Right lobe of liver (tissue), 6 donors: ENCODE measurements at regions not wholly inside any gene's neighbourhood (a gene's known extent, or its start where the extent isn't known, plus 50 kb on each side); places are given as distances from the start of the nearest gene placed in this dataset.

ENCODE experiments used
- ATAC-seq, 4 donors: fragments of 200-7000 bp; cut with Tn5 transposase; one replicate each; pipeline ENCODE4 v1.9.1; 2020; ENCODE audit warnings: mild to moderate bottlenecking in 4 of 4, moderate library complexity in 4 of 4
- DNase-seq, 3 donors: peaks; one replicate each; pipeline ENCODE4 v3.0.0-alpha.2; 2020
- H3K27ac ChIP-seq, 3 donors: fragments of 200-600 bp; one replicate each; pipeline ENCODE4 v1.8.0; 2022
- H3K27me3 ChIP-seq, 2 donors: fragments of 200-600 bp; one replicate each; pipeline ENCODE4 v1.8.0; 2022
- H3K36me3 ChIP-seq, 4 donors: fragments of 200-600 bp; sonication (generic) in 1 of 4; one replicate each; pipeline versions ENCODE4 v1.5.1 to v1.8.0; 2017 to 2022; ENCODE audit warnings: control low read depth in 1 of 4
- H3K4me1 ChIP-seq, 4 donors: fragments of 200-600 bp; sonication (generic) in 1 of 4; one replicate each; pipeline versions ENCODE4 v1.5.1 to v1.8.0; 2017 to 2022; ENCODE audit warnings: control low read depth in 1 of 4
- H3K4me3 ChIP-seq, 3 donors: fragments of 200-600 bp; one replicate each; pipeline ENCODE4 v1.8.0; 2022
- H3K9me3 ChIP-seq, 4 donors: fragments of 200-600 bp; sonication (generic) in 1 of 4; one replicate each; pipeline versions ENCODE4 v1.5.1 to v1.8.0; 2017 to 2022; ENCODE audit warnings: control low read depth in 1 of 4
- POLR2A ChIP-seq: fragments of 450-650 bp; IDR thresholded peaks from one replicate; pipeline ENCODE4 v1.6.1; 2017; ENCODE audit warnings: antibody characterized with exemption, mild to moderate bottlenecking
- WGBS: methylation state at CpG from one replicate; pipeline ENCODE4 v1.1.6; 2018; ENCODE audit warnings: low coverage, low lambda C conversion rate; ENCODE audit not compliant: insufficient coverage; ENCODE audit errors: missing lambda C conversion rate; 5-methylcytosine and 5-hydroxymethylcytosine counted together
- intact Hi-C, 2 donors: fragments of 100-400 bp; cut with DNase I; formaldehyde crosslinking; loops; one replicate each; pipeline versions ENCODE4 v1.11.2 to v1.14.1; 2022
- TF ChIP-seq, protein P1 (sequence below), 4 donors: fragments of 200-600 bp in 3 of 4; fragments of 450-650 bp in 1 of 4; IDR thresholded peaks; one replicate each; pipeline versions ENCODE4 v1.5.1 to v1.8.0; 2016 to 2022; ENCODE audit warnings: antibody characterized with exemption in 4 of 4, mild to moderate bottlenecking in 2 of 4
- donor health status: DM: no; HTN: yes; CAD: no.
- donor health status: DM: no; HTN: no; CAD: no.
- donor health status: DM: no; HTN: no; CAD: no.
- donor health status: DM: no; HTN: yes; CAD: no.
- donor health status: DM: no; HTN: yes; CAD: no.

GRCh38 chr11:35876786-35877185 lies 67.1 kb upstream of the LDLRAD3 start:
- Histone ChIP-seq H3K27ac (no peak overlapping the region), H3K36me3 (no peaks in the 10 kb centered on the region), H3K4me3 (no peak overlapping the region), H3K9me3 (no peaks in the 10 kb centered on the region), H3K27me3 (no peaks in the 10 kb centered on the region), H3K4me1 (no peaks in the 10 kb centered on the region)
- TF ChIP-seq POLR2A, result no peak
- TF ChIP-seq, protein P1, sequence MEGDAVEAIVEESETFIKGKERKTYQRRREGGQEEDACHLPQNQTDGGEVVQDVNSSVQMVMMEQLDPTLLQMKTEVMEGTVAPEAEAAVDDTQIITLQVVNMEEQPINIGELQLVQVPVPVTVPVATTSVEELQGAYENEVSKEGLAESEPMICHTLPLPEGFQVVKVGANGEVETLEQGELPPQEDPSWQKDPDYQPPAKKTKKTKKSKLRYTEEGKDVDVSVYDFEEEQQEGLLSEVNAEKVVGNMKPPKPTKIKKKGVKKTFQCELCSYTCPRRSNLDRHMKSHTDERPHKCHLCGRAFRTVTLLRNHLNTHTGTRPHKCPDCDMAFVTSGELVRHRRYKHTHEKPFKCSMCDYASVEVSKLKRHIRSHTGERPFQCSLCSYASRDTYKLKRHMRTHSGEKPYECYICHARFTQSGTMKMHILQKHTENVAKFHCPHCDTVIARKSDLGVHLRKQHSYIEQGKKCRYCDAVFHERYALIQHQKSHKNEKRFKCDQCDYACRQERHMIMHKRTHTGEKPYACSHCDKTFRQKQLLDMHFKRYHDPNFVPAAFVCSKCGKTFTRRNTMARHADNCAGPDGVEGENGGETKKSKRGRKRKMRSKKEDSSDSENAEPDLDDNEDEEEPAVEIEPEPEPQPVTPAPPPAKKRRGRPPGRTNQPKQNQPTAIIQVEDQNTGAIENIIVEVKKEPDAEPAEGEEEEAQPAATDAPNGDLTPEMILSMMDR (IDR thresholded peaks at IDR 0.05), result no peak
- WGBS, result 52% methylated on average over 4 of the region's 4 CpGs
- DNase-seq (no peak), ATAC-seq (no peak)
- intact Hi-C loops, result no loop called here

DNA sequence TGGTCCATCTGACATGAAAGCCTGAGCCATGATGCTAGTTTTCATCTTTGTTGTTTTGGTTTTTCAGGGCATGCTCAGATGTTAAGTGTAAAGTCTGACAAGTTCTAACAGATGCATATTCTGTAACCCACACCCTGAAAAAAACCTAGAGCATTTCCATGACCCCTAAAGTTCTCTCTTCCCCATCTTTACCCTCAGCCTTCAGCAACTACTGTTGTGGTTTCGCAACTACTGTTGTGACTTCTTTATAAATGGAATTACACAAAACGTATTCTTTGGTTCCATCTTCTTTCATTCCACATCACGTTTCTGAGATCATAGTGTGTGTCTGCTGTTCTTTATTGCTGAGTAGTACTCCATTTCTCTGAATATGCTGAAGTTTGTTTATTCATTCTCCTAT lies 65.1 kb upstream of the LDLRAD3 start:
- no peaks in the 10 kb centered on the region for H3K4me1 ChIP-seq
- H3K36me3 ChIP-seq, result no peaks in the 10 kb centered on the region
- no peak overlapping the region for H3K4me3 ChIP-seq
- no peak overlapping the region for H3K27ac ChIP-seq
- no peak for ATAC-seq
- no peaks in the 10 kb centered on the region for H3K9me3 ChIP-seq
- no peak for TF ChIP-seq POLR2A
- TF ChIP-seq, protein P1 (IDR thresholded peaks at IDR 0.05), result no peak
- WGBS, result 54% methylated on average over 3 of the region's 3 CpGs
- no peaks in the 10 kb centered on the region for H3K27me3 ChIP-seq
- intact Hi-C loops, result no loop called here
- no peak for DNase-seq

DNA sequence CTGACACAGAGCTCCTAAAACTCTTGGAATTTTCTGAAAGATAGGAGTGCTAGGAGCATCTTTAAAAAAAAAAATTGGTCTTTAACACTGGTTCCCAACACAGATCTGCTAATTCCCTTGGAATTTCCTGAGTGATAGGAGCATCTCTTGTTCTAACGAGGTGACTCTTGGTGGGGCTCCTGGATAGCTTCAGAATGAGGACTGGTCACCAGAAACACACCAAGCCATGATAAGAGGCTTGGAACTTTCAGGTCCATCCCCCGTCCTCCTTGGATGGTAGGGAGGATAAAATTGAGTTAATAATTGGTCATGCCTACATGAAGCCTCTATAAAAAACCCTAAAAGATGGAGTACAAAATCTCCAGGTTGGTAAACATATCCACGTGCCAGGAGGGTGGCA lies 64.5 kb upstream of the LDLRAD3 start:
- Histone ChIP-seq H3K27ac (no peak overlapping the region), H3K9me3 (no peaks in the 10 kb centered on the region), H3K36me3 (no peaks in the 10 kb centered on the region), H3K4me3 (no peak overlapping the region), H3K27me3 (no peaks in the 10 kb centered on the region), H3K4me1 (no peaks in the 10 kb centered on the region)
- WGBS, result 27% methylated on average over 3 of the region's 3 CpGs
- no peak for ATAC-seq
- no peak for DNase-seq
- TF ChIP-seq, protein P1 (IDR thresholded peaks at IDR 0.05), result no peak
- no peak for TF ChIP-seq POLR2A
- intact Hi-C loops, result no loop called here

DNA sequence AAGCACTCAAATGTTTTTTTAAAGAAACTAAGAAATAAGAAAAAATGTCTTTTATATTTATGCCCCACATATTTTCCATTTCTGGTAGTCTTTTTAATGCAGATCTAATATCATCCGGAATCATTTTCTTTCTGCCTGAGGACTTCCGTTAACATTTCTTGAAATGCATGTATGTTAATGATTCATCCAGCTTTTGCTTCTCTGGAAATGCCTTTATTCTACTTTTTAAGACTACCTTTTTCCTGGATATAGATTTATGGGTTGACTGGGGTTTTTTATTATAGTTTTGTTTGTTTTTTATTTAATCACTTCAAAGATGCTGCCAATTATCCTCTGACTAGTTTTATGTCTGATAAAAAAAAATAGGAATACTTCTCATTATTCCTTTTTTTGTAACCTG lies 57.1 kb upstream of the LDLRAD3 start:
- TF ChIP-seq, protein P1 (IDR thresholded peaks at IDR 0.05), result no peak
- TF ChIP-seq POLR2A, result no peak
- no peaks in the 10 kb centered on the region for H3K36me3 ChIP-seq
- no peaks in the 10 kb centered on the region for H3K27me3 ChIP-seq
- H3K4me3 ChIP-seq, result no peak overlapping the region
- no peaks in the 10 kb centered on the region for H3K4me1 ChIP-seq
- 88% methylated on average over 2 of the region's 2 CpGs for WGBS
- intact Hi-C loops, result no loop called here
- H3K27ac ChIP-seq, result no peak overlapping the region
- ATAC-seq, result no peak
- no peak for DNase-seq
- H3K9me3 ChIP-seq, result no peaks in the 10 kb centered on the region

- ATAC-seq (no peak), DNase-seq (no peak)
- no peaks in the 10 kb centered on the region for H3K4me1 ChIP-seq
- H3K9me3 ChIP-seq, result no peaks in the 10 kb centered on the region
- H3K36me3 ChIP-seq, result no peaks in the 10 kb centered on the region
- no peak overlapping the region for H3K27ac ChIP-seq
- H3K27me3 ChIP-seq, result no peaks in the 10 kb centered on the region
- 81% methylated on average over 3 of the region's 3 CpGs for WGBS
- no peak overlapping the region for H3K4me3 ChIP-seq
- intact Hi-C loops, result no loop called here
- no peak for TF ChIP-seq POLR2A
- TF ChIP-seq, protein P1 (IDR thresholded peaks at IDR 0.05), result no peak
Measured at GRCh38 chr11:35887737-35888136, 56.1 kb upstream of the LDLRAD3 start.
